K562 (cell line): ENCODE measurements at regions not wholly inside any gene's neighbourhood (a gene's known extent, or its start where the extent isn't known, plus 50 kb on each side); places are given as distances from the start of the nearest gene placed in this dataset.

ENCODE experiments used
- EP300 ChIP-seq: IDR thresholded peaks from 2 replicates; pipeline ENCODE4 v1.6.1; 2012; ENCODE audit warnings: low read length, improper control_type of control experiment
- EZH2 ChIP-seq: IDR thresholded peaks from 2 replicates; pipeline ENCODE4 v1.6.1; 2012; ENCODE audit warnings: low read depth, mild to moderate bottlenecking, inconsistent platforms, low read length, borderline replicate concordance
- RFX5 ChIP-seq: IDR thresholded peaks from 2 replicates; pipeline ENCODE4 v1.6.1; 2011; ENCODE audit warnings: low read depth, mild to moderate bottlenecking, improper control_type of control experiment, low read length
- SNIP1 ChIP-seq: fragments of 450-650 bp; IDR thresholded peaks from 2 replicates; pipeline ENCODE4 v1.7.1; 2017; ENCODE audit warnings: low read depth, mild to moderate bottlenecking
- TBL1XR1 ChIP-seq, 2 experiments: IDR thresholded peaks; 2 replicates each; pipeline ENCODE4 v1.6.1; 2012; ENCODE audit warnings: improper control_type of control experiment in 2 of 2, low read length in 2 of 2, mild to moderate bottlenecking in 1 of 2

DNA sequence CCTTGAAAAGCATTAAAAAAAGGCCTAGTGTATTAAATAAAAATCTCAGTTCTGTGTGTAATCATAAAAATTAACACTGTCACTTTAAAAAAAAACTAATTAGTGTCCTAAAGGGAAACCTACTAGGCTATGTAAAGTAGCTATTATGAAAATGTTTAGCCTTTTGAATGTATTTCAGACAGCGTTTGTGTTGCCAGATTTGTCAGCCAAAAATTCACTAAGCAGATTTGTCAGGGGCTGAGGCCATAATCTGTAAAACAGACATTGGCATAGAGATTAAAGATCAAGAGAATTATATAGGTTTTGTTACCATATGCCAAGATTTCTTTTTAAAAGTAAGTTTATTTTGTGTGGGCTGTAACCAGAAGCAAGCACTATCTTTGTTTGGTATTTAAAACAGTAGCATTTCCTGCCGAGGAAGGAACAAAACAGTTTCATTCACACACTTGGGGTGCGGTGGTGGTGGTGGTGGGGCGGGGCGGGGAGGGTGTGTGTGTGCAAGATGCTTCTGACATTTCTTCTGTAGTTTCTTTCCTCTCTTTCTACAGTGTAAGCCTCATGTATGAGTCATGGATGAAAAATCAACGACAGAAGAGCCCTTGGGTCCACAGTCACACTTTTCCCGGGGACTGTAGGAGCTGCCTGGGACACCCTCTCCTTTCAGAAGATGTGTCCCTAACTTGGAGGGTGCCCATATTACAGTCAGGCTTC, 328.5 kb upstream of the FANCL start:
- no peak for TF ChIP-seq SNIP1
- TF ChIP-seq EP300, result no peak
- TF ChIP-seq RFX5, result no peak
- no peak for TF ChIP-seq EZH2
- no peak for TF ChIP-seq TBL1XR1 (IDR thresholded peaks at IDR 0.05; ENCODE audit: low read length in 2 of 2)
